ENCODE measurements at regions not wholly inside any gene's neighbourhood (a gene's known extent, or its start where the extent isn't known, plus 50 kb on each side); places are given as distances from the start of the nearest gene placed in this dataset.

- Mint-ChIP-seq H3K4me3 (ENCODE audit: low read depth) (no peak overlapping the region), H3K27me3 (no peaks in the 10 kb centered on the region), H3K27ac (no peak overlapping the region), H3K36me3 (ENCODE audit: insufficient read depth) (no peaks in the 10 kb centered on the region), H3K4me1 (ENCODE audit: low read depth) (peaks cover 7% of the 10 kb centered on the region), H3K9me3 (ENCODE audit: low read depth) (no peaks in the 10 kb centered on the region)
- TF ChIP-seq, protein P1, sequence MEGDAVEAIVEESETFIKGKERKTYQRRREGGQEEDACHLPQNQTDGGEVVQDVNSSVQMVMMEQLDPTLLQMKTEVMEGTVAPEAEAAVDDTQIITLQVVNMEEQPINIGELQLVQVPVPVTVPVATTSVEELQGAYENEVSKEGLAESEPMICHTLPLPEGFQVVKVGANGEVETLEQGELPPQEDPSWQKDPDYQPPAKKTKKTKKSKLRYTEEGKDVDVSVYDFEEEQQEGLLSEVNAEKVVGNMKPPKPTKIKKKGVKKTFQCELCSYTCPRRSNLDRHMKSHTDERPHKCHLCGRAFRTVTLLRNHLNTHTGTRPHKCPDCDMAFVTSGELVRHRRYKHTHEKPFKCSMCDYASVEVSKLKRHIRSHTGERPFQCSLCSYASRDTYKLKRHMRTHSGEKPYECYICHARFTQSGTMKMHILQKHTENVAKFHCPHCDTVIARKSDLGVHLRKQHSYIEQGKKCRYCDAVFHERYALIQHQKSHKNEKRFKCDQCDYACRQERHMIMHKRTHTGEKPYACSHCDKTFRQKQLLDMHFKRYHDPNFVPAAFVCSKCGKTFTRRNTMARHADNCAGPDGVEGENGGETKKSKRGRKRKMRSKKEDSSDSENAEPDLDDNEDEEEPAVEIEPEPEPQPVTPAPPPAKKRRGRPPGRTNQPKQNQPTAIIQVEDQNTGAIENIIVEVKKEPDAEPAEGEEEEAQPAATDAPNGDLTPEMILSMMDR (IDR thresholded peaks at IDR 0.05; ENCODE audit: unreplicated experiment), result no peak
- DNase-seq (ENCODE audit: low spot score, unreplicated experiment), result no peak
Observed at GRCh38 chr6:80720824-80721223, 614.4 kb downstream of the BCKDHB start.

DNA sequence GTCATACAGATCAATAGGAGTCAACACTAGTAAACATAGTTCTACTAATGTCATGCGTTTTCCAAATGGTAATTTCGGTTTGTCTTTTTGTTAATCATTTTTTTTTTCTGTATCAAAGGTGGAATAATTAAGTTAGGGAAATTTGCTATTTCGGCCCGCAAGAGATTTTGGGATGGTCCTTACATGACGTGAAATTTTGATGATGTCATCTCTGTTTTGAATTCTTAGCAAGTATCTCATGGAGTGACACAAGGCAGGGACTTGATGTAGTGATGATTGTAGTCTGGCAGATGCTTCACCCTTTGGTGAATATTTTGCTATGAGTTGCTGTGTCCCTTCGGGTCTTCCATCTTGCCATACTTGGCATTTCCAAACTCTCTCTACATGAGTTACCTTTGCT lies 608.0 kb downstream of the BCKDHB start:
- Mint-ChIP-seq H3K4me1 (ENCODE audit: low read depth) (no peaks in the 10 kb centered on the region), H3K36me3 (ENCODE audit: insufficient read depth) (no peaks in the 10 kb centered on the region), H3K27ac (no peak overlapping the region), H3K4me3 (ENCODE audit: low read depth) (no peak overlapping the region), H3K27me3 (no peaks in the 10 kb centered on the region), H3K9me3 (ENCODE audit: low read depth) (no peaks in the 10 kb centered on the region)
- no peak for DNase-seq (ENCODE audit: low spot score, unreplicated experiment)
- TF ChIP-seq, protein P1 (IDR thresholded peaks at IDR 0.05; ENCODE audit: unreplicated experiment), result no peak

GRCh38 chr6:80698459-80698858 lies 592.0 kb downstream of the BCKDHB start:
- Mint-ChIP-seq H3K36me3 (ENCODE audit: insufficient read depth) (peaks cover 3% of the 10 kb centered on the region), H3K27ac (no peak overlapping the region), H3K27me3 (no peaks in the 10 kb centered on the region), H3K4me1 (ENCODE audit: low read depth) (no peaks in the 10 kb centered on the region), H3K9me3 (ENCODE audit: low read depth) (peaks cover 27% of the 10 kb centered on the region), H3K4me3 (ENCODE audit: low read depth) (no peak overlapping the region)
- TF ChIP-seq, protein P1 (IDR thresholded peaks at IDR 0.05; ENCODE audit: unreplicated experiment), result no peak
- DNase-seq (ENCODE audit: low spot score, unreplicated experiment), result no peak

DNA sequence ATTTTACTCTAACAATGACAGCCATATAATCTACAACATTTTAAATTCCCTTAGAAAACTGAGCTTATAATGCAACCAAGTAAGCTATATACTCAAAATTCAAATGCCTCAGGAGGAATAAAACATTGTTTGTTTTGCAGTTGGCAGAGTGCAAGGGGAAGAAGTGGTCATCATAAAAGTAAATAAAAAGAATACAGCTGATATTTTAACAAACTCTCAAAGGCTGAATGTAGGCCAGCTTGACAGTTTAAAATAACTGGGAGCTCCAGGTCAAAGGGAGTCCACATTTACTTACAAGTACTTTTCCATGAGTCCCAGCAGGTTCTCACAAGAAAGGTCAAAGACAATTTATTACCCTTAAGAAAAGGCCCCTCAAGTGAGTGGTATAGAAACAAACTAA lies 589.8 kb downstream of the BCKDHB start:
- no peak for DNase-seq (ENCODE audit: low spot score, unreplicated experiment)
- Mint-ChIP-seq H3K27ac (no peak overlapping the region), H3K4me3 (ENCODE audit: low read depth) (no peak overlapping the region), H3K36me3 (ENCODE audit: insufficient read depth) (no peaks in the 10 kb centered on the region), H3K4me1 (ENCODE audit: low read depth) (no peaks in the 10 kb centered on the region), H3K27me3 (no peaks in the 10 kb centered on the region), H3K9me3 (ENCODE audit: low read depth) (peaks cover 15% of the 10 kb centered on the region)
- TF ChIP-seq, protein P1 (IDR thresholded peaks at IDR 0.05; ENCODE audit: unreplicated experiment), result no peak

- TF ChIP-seq, protein P1 (IDR thresholded peaks at IDR 0.05; ENCODE audit: unreplicated experiment), result no peak
- Mint-ChIP-seq H3K4me3 (ENCODE audit: low read depth) (no peak overlapping the region), H3K9me3 (ENCODE audit: low read depth) (peaks cover 16% of the 10 kb centered on the region), H3K27ac (no peak overlapping the region), H3K27me3 (no peaks in the 10 kb centered on the region), H3K4me1 (ENCODE audit: low read depth) (peaks cover 3% of the 10 kb centered on the region), H3K36me3 (ENCODE audit: insufficient read depth) (peaks cover 3% of the 10 kb centered on the region)
- DNase-seq (ENCODE audit: low spot score, unreplicated experiment), result no peak
Observed at GRCh38 chr6:80690551-80691131, 584.2 kb downstream of the BCKDHB start.
